Colonic mucosa (tissue), 4 donors: ENCODE measurements at regions not wholly inside any gene's neighbourhood (a gene's known extent, or its start where the extent isn't known, plus 50 kb on each side); places are given as distances from the start of the nearest gene placed in this dataset.
"Not testable (repeated sequence)": the region's sequence is repeated elsewhere in the genome, so short reads cannot be mapped to it uniquely, and the experiment has no call there.

Source experiments
- DNase-seq: peaks from one replicate; pipeline ENCODE4 v3.0.0-alpha.2; 2020
- H3K27ac ChIP-seq: fragments of 200-600 bp; one replicate; pipeline ENCODE4 v1.8.0; 2021
- H3K27me3 ChIP-seq: fragments of 200-600 bp; one replicate; pipeline ENCODE4 v1.8.0; 2021
- H3K36me3 ChIP-seq: fragments of 200-600 bp; one replicate; pipeline ENCODE4 v1.8.0; 2021
- H3K4me1 ChIP-seq: fragments of 200-600 bp; one replicate; pipeline ENCODE4 v1.8.0; 2021; ENCODE audit warnings: mild to moderate bottlenecking
- H3K4me3 ChIP-seq: fragments of 200-600 bp; one replicate; pipeline ENCODE4 v1.8.0; 2021
- H3K9ac ChIP-seq, 2 donors: one replicate each; pipeline ENCODE4 v1.7.0; 2013; ENCODE audit warnings: control low read depth in 2 of 2, low read depth in 2 of 2, low read length in 2 of 2
- H3K9me3 ChIP-seq: fragments of 200-600 bp; one replicate; pipeline ENCODE4 v1.8.0; 2021
- CTCF ChIP-seq: fragments of 200-600 bp; IDR thresholded peaks from one replicate; pipeline ENCODE4 v1.8.0; 2022; ENCODE audit warnings: antibody characterized with exemption, mild to moderate bottlenecking
- intact Hi-C: fragments of 100-400 bp; cut with DNase I; formaldehyde crosslinking; loops from one replicate; pipeline ENCODE4 v1.14.1; 2022
- donor health status: healthy.
- donor health status: DM: no; HTN: no; CAD: no.
- donor health status: DM: no; HTN: no; CAD: no.

- no peaks in the 10 kb centered on the region for H3K27me3 ChIP-seq
- no peaks in the 10 kb centered on the region for H3K36me3 ChIP-seq
- no peaks in the 10 kb centered on the region for H3K4me1 ChIP-seq
- DNase-seq: no peak
- H3K9me3 ChIP-seq: no peaks in the 10 kb centered on the region
- no peak overlapping the region for H3K4me3 ChIP-seq
- intact Hi-C loops: no loop called here
- H3K27ac ChIP-seq: no peak overlapping the region
- no peak overlapping the region for H3K9ac ChIP-seq
- TF ChIP-seq CTCF: no peak
Measured at GRCh38 chr2:125313806-125314205, 1288.7 kb downstream of the CNTNAP5 start.

GRCh38 chr2:125318740-125319139, 1293.7 kb downstream of the CNTNAP5 start:
- H3K4me1 ChIP-seq: no peaks in the 10 kb centered on the region
- TF ChIP-seq CTCF: no peak
- no peaks in the 10 kb centered on the region for H3K36me3 ChIP-seq
- no peak overlapping the region for H3K4me3 ChIP-seq
- no peaks in the 10 kb centered on the region for H3K9me3 ChIP-seq
- no peak for DNase-seq
- H3K9ac ChIP-seq: no peak overlapping the region
- no peak overlapping the region for H3K27ac ChIP-seq
- intact Hi-C loops: no loop called here
- H3K27me3 ChIP-seq: no peaks in the 10 kb centered on the region

GRCh38 chr2:125324273-125324672, 1299.2 kb downstream of the CNTNAP5 start:
- Histone ChIP-seq H3K4me3 (no peak overlapping the region), H3K9me3 (no peaks in the 10 kb centered on the region), H3K9ac (no peak overlapping the region), H3K36me3 (no peaks in the 10 kb centered on the region), H3K4me1 (no peaks in the 10 kb centered on the region), H3K27me3 (no peaks in the 10 kb centered on the region), H3K27ac (no peak overlapping the region)
- intact Hi-C loops: no loop called here
- no peak for TF ChIP-seq CTCF
- DNase-seq: no peak

GRCh38 chr2:125330133-125330532, 1305.0 kb downstream of the CNTNAP5 start:
- H3K36me3 ChIP-seq: no peaks in the 10 kb centered on the region
- intact Hi-C loops: no loop called here
- H3K4me1 ChIP-seq: no peaks in the 10 kb centered on the region
- no peak overlapping the region for H3K9ac ChIP-seq
- H3K27ac ChIP-seq: no peak overlapping the region
- no peaks in the 10 kb centered on the region for H3K27me3 ChIP-seq
- no peak overlapping the region for H3K4me3 ChIP-seq
- no peaks in the 10 kb centered on the region for H3K9me3 ChIP-seq
- no peak for DNase-seq
- no peak for TF ChIP-seq CTCF

GRCh38 chr2:125341353-125341752, 1314.6 kb upstream of the GYPC start:
- Histone ChIP-seq H3K4me1 (no peaks in the 10 kb centered on the region), H3K9ac (no peak overlapping the region), H3K4me3 (no peak overlapping the region), H3K36me3 (no peaks in the 10 kb centered on the region), H3K9me3 (no peaks in the 10 kb centered on the region), H3K27ac (no peak overlapping the region), H3K27me3 (no peaks in the 10 kb centered on the region)
- DNase-seq: no peak
- intact Hi-C loops: no loop called here
- no peak for TF ChIP-seq CTCF

GRCh38 chr2:125353542-125353941, 1302.4 kb upstream of the GYPC start:
- intact Hi-C loops, H3K4me1 ChIP-seq, H3K36me3 ChIP-seq: not testable (repeated sequence)

More at GRCh38 chr2:125353542-125353941, 1302.4 kb upstream of the GYPC start:
- H3K9ac ChIP-seq, H3K27me3 ChIP-seq, H3K9me3 ChIP-seq, H3K4me3 ChIP-seq, DNase-seq, H3K27ac ChIP-seq: not testable (repeated sequence)
